CD4-positive, alpha-beta T cell treated with Interferon alpha-2 for 1 hour (primary cell): ENCODE measurements at regions not wholly inside any gene's neighbourhood (a gene's known extent, or its start where the extent isn't known, plus 50 kb on each side); places are given as distances from the start of the nearest gene placed in this dataset.
A peak's percentile ranks its signal among the peaks of the same experiment; 100 is the strongest.
"Not testable (repeated sequence)": the region's sequence is repeated elsewhere in the genome, so short reads cannot be mapped to it uniquely, and the experiment has no call there.

Experiments
- DNase-seq, 2 donors: peaks; one replicate each; pipeline ENCODE4 v3.0.0-alpha.2; 2020 to 2022

DNA sequence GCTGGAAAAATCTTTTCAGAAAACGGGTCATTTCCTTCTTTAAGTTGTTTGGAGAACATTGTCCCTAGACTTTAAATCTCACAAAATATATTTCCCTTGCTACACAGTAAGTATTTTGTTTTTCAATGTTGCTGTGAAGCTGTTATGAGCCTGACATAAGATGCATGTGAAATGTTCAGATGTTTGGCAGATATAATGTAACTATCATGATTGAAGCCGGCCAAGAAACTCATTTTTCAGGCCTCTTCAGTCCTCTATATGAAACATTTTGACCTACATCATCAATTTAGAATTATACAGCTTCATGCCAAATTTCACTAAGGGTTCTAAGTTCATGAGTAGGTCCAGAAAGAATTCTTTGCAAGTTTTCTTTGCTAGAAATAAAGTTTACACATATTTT is 133.8 kb downstream of the JRKL start:
- no peak for DNase-seq

DNA sequence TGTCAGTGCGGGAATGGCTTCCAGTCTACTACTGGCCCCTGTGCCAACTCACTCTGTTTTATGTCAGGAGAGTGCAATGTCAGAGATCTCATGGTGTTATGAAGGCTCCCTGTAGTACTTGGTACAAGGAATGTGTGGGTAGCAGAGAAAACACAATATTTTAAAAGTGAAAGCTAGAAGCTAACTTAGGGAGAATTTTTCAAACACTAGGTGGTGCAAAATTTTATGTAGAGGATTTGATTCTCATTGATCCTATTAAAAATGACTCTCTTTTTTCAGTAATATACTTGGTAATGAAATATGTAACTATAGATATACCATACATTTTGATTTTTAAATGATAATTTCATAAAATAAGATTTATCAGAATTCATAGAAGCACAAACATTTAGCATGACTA is 134.7 kb downstream of the JRKL start:
- DNase-seq, result no peak

DNA sequence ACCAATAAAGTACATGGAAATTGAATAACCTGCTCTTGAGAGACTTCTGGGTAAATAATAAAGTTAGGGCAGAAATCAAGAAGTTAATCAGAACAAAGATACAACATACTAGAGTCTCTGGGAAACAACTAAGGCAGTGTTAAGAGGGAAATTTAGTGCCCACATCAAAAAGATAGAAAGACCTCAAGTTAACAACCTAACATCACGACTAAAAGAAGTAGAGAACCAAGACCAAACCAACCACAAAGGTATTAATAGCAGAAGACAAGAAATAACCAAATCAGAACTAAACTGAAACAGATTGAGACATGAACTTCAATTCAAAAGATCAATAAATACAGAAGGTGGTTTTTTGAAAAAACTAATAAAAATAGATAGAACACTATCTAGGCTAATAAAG is 140.7 kb downstream of the JRKL start:
- DNase-seq, result no peak

GRCh38 chr11:96538104-96538503 is 148.3 kb downstream of the JRKL start:
- no peak for DNase-seq

- no peak for DNase-seq
These were observed 148.8 kb downstream of the JRKL start for GRCh38 chr11:96538622-96539021.

- no peak for DNase-seq
These were observed 151.1 kb downstream of the JRKL start for GRCh38 chr11:96540875-96541274.

DNA sequence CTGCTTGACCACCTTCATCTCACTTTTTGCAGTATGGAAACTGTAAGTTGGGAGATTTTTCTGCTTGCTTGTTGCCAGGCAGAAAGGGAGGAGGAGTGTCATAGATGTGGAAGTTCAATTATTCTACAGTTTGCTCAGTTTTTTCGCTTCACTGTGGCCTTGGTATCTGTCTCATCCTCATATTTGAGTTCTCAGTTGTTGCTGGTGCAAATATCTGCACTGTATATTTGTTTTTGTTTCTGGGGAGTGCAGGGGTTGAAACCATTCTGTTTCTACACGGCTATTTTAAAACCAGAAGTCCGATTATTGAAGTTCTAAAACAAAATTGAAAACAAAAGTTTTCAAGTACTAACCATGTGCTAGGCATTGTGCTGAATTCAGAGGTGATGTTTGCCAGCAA is 153.4 kb downstream of the JRKL start:
- no peak for DNase-seq

DNA sequence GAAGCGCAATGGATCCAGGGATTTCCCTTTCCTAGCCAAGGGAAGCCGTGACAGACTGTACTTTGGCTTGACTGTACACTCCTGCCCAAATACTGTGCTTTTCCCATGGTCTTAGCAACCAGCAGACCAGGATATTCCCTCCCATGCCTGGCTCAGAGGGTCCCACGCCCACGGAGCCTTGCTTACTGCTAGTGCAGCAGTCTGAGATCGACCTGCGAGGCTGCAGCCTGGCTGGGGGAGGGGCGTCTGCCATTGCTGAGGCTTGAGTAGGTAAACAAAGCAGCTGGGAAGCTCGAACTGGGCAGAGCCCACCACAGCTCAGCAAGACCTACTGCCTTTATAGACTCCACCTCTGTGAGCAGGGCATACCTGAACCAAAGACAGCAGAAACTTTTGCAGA is 155.4 kb downstream of the JRKL start:
- DNase-seq, result not testable (repeated sequence)

DNA sequence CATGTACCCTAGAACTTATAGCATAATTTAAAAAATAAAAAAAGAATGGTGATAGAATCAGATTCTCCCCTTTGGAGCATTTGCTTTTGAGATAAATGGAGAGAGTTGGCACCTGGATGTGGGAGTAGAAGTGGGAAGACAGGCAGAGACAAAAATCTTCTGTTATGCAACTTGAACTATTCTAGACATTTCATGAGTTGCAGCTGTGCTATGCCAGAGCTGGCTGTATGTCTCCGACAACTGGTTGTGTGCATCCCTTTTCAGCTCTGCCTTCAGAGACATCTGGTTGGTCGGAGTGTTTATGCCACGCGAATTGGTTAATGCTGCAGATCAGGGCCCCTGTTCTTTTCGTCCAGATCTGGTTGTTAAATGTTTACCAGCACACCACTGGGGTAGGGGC is 161.3 kb downstream of the JRKL start:
- DNase-seq, result no peak

DNA sequence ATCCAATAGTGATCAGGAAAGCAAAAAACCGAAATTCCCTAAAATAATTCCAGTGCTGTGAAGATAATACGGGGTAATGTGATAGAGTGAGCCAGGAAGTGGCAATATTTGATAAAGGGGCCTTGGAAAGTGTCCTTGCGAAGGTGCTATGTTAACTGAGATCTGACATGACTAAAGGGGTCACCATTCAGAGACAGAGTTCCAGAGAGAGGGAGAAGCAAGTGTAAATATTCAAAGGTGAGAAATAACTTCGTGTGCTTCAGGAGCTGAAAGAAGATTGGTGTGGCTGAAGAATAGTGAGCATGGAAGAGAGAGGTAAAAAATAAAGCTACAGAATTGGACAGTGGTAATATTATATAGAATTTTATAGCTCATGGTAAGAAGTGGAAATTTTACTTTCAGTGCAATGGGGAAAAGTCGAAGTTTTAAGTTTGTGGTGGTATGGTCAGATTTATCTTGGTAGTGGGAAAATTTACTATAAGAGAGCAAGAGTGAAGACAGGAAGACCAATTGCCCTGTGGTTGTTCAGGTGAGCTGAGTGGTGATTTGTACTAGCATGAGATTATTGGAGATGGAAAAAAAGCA is 164.5 kb downstream of the JRKL start:
- no peak for DNase-seq

DNA sequence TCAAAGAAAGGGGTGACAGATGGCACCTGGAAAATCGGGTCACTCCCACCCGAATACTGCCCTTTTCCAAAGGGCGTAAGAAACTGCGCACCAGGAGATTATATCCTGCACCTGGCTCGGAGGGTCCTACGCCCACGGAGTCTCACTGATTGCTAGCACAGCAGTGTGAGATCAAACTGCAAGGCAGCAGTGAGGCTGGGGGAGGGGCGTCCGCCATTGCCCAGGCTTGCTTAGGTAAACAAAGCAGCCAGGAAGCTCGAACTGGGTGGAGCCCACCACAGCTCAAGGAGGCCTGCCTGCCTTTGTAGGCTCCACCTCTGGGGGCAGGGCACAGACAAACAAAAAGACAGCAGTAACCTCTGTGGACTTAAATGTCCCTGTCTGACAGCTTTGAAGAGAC is 166.0 kb downstream of the JRKL start:
- not testable (repeated sequence) for DNase-seq

DNA sequence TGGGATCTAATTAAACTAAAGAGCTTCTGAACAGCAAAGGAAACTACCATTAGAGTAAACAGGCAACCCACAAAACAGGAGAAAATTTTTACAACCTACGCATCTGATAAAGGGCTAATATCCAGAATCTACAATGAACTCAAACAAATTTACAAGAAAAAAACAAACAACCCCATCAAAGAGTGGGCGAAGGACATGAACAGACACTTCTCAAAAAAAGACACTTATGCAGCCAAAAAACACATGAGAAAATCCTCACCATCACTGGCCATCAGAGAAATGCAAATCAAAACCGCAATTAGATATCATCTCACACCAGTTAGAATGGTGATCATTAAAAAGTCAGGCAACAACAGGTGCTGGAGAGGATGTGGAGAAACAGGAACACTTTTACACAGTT is 170.9 kb downstream of the JRKL start:
- not testable (repeated sequence) for DNase-seq

GRCh38 chr11:96567176-96567575 is 177.4 kb downstream of the JRKL start:
- DNase-seq, result peak in 1 of 2 donors; percentile 11

DNA sequence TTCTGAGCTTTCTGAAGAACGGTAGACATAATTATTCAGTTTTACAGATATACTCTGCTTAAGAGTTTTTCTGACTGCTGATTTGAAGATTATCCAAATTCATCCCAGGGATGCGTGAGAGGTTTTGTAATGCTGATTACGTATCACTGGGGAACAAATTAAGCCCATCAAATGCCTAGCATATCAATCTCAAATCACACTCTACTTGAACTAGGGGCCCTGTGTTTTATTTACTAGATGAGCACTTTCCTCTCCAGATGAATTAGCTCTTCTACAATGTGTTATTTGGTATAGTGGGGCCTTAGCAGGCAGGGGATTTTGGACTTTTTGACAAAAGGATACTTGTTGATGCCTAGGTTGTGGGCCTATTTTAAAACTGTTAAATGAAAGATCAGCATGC is 177.9 kb downstream of the JRKL start:
- no peak for DNase-seq

GRCh38 chr11:96576383-96576782 is 186.6 kb downstream of the JRKL start:
- DNase-seq, result no peak

GRCh38 chr11:96578379-96578778 is 188.6 kb downstream of the JRKL start:
- DNase-seq, result no peak

- no peak for DNase-seq
These were observed 189.8 kb downstream of the JRKL start for GRCh38 chr11:96579656-96580055.

- DNase-seq, result no peak
These were observed 190.7 kb downstream of the JRKL start for GRCh38 chr11:96580476-96581040.

DNA sequence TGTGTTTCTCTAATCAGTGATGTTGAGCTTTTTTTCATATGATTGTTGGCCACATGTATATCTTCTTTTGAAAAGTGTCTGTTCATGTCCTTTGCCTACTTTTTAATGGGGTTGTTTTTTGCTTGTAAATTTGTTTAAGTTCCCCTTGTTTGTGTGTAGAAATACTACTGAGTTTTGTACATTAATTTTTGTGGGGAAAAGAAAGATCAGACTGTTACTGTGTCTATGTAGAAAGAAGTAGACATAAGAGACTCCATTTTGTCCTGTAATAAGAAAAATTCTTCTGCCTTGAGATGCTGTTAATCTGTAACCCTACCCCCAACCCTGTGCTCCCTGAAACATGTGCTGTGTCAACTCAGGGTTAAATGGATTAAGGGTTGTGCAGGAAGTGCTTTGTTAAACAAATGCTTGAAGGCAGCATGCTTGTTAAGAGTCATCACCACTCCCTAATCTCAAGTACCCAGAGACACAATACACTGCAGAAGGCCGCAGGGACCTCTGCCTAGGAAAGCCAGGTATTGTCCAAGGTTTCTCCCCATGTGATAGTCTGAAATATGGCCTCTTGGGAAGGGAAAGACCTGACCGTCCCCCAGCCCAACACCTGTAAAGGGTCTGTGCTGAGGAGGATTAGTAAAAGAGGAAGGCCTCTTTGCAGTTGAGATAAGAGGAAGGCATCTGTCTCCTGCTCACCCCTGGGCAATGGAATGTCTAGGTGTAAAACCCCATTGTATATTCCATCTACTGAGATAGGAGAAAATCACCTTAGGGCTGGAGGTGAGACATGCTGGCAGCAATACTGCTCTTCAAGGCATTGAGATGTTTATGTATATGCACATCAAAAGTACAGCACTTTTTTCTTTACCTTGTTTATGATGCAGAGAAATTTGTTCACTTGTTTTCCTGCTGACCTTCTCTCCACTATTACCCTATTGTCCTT is 196.4 kb downstream of the JRKL start:
- not testable (repeated sequence) for DNase-seq

GRCh38 chr11:96588793-96589192 is 199.0 kb downstream of the JRKL start:
- not testable (repeated sequence) for DNase-seq

- DNase-seq, result no peak
These were observed 205.2 kb downstream of the JRKL start for GRCh38 chr11:96595011-96595410.

GRCh38 chr11:96607864-96608558 is 218.2 kb downstream of the JRKL start:
- DNase-seq, result no peak

DNA sequence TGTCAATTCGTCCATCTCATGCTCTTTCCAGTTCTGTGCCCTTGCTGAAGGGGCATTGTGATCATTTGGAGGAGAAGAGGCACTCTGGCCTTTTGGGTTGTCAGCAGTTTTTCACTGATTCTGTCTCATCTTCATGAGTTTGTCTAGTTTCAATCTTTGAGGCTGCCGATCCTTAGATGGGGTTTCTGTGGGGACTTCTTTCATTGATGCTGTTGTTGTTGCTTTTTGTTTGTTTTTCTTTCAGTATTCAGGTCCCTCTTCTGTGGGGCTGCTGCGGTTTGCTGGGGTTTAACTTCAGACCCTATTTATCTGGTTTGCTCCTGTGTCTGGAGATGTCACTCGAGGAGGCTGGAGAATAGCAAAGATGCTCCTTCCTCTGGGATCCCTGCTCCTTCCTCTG is 224.3 kb downstream of the JRKL start:
- DNase-seq, result no peak

DNA sequence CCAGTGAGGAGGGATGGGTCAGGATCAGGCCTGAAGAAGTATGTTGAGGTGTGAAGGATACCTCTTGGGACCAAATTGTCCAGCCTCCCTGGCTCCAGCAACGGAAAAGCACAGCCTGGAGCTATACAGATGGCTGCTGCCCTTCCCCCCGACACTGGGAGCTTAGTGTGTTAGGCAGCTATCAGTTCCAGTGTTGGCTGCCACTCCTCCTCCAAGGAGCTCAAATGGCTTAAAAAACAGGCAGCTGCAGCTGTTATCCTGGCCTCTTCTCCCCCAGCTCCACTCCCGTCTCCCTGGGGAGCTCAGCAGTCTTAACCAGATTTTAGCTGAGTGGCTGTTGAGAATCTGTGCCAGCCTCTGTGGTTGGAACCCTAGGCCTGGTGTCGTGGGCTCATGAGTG is 225.0 kb downstream of the JRKL start:
- DNase-seq, result no peak
